ENCODE measurements at regions not wholly inside any gene's neighbourhood (a gene's known extent, or its start where the extent isn't known, plus 50 kb on each side); places are given as distances from the start of the nearest gene placed in this dataset.
"Not testable (repeated sequence)": the region's sequence is repeated elsewhere in the genome, so short reads cannot be mapped to it uniquely, and the experiment has no call there.

DNA sequence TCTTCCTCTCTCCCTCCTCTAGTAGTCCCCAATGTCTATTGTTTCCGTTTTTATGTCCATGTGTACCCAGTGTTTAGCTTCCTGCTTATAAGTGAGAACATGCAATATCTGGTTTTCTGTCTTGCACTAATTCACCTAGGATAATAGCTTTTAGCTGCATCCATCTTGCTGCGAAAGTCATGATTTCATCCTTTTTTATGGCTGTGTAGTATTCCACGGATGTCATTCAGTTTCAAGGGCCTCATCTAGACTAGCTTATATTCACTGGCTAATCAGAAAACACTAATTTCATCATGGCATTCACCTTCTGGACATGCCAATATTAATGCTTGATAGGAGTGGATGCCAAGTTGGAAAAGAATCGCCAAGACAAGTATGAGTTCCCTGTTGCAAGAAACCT is 619.6 kb upstream of the AUTS2 start:
- no peak for DNase-seq

DNA sequence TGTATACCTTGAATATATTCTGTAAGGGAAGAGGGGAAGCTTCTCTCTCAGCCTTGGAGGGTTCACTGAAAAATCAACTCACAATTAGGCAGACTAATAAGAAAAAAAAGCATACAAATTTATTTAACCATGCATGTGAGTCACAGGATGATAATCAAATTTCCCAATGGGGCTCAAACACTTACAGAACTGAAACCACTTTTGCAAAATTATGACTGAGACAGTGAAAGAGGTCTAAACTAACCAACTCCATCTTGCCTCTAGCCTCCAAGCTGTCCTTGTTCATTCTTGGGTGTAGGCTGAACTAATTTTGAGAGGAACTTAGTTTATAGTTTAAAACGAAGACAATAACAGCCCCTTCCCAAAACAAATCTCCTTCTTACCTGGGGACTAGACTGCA is 618.3 kb upstream of the AUTS2 start:
- no peak for DNase-seq

DNA sequence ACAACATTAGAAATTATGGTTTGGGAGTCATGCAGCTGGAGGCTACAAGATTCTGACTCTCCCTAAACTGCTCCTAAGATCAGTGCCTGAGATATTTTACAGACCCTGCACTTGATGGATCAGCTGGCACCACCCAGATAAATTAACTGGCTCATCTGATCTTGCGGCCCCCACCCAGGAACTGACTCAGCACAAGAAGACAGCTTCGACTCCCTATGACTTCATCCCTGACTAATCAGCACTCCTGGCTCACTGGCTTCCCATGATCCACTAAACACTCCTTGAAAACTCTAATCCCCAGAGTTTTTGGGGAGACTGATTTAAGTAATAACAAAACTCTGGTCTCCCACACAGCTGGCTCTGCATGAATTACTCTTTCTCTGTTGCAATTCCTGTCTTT is 617.8 kb upstream of the AUTS2 start:
- not testable (repeated sequence) for DNase-seq

DNA sequence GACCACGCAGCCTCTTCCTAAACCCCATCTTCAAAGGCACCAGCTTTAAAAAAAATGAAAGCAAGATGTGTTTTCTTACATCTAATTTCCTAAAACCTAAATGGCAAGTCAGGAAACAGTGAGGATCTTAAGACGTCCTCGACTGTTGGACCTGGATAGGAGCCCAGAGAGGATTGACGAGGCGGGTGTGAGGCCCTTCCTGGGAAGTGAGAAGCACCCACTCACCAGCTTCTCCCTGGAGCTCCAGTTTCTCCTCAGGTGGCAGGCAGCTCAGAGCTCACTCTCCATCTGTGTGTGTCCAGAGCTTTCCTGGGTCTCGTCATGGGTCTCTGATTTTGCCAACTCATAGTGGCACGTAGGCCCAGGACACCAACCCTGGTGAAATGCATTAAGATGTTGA is 614.0 kb upstream of the AUTS2 start:
- no peak for DNase-seq

DNA sequence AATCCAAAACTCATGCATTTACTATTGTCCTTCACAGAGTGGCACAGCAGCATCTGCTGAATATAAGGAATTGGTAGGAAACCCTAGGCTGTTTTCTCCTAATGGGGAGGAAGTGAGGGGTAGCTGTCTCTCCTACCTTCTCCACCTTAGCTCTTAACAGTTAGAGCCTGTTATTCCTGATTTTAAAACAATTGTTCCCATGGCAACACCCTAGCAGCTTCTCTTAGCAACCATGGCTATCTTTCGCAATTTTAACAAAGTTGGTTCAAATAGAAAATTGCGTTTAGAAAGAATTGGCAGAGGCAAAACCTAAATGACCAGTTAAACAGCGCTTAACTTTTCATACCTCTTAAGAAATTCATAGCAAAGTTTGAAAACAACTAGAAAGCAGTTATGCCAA is 603.4 kb upstream of the AUTS2 start:
- DNase-seq = no peak

DNA sequence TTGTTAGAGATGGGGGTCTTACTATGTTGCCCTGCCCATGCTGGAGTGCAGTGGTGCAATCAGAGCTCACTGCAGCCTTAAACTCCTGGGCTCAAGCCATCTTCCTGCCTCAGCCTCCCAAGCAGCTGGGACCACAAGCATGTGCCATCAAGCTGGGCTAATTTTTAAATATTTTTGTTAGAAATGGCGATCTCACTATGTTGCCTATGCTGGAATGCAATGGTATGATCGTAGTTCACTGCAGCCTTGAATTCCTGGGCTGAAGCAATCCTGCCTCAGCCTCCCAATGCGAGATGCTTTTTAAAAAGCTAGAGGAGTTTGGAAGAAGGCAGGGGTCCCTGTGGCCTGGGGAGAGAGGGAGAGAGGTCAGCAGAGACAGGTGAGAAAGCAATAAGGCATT is 600.1 kb upstream of the AUTS2 start:
- DNase-seq = no peak

DNA sequence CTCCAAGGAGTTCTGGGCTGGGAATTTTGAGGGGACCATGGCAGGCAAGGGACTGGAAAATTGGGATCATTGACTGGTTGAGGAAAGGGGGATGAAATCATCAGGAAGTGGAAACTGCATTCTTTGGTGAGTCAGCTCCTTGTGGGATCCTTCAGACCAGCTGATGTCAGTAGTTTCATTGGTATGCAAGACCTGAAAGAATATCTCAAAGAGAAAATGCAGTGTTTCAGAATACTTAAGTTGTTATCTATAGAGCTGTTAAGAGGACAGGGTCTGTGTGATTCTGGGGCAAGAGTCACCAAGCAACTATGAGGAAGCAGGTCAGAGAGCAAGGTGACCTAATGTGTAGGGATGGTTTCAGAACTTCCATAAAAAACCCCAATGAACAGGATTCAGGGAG is 595.9 kb upstream of the AUTS2 start:
- no peak for DNase-seq

DNA sequence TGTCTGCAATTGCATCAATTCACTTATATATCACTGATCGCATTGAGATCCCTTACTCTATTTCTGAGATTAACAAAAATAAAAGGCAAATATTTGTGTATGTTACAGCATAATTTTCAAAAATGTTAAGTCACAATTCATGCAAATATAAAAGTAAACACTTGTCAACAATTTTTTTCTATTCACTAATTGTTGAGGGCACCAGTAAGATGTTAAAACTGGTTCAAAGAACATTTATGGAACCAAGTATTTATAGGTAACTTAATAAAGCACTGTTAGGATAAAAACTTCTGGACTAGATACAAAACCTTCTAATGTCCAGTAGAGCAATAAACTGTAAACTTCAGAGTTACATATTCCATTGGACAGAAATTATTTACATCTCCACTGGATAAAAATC is 586.1 kb upstream of the AUTS2 start:
- no peak for DNase-seq

DNA sequence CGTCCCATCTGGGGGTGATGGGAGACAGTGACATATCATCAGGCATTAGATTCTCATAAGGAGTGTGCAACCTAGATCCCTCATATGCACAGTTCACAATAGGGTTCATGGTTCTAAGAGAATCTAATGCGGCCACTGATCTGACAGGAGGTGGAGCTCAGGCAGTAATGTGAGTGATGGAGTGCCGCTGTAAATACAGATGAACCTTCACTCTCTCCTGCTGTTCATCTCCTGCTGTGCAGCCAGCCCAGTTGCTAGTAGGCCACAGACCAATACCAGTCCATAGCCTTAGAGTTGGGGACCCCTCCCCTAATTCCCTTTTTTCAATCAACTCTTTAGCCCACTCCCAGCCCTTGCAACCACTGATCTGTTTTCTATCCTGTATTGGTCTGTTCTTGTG is 581.1 kb upstream of the AUTS2 start:
- no peak for DNase-seq

DNA sequence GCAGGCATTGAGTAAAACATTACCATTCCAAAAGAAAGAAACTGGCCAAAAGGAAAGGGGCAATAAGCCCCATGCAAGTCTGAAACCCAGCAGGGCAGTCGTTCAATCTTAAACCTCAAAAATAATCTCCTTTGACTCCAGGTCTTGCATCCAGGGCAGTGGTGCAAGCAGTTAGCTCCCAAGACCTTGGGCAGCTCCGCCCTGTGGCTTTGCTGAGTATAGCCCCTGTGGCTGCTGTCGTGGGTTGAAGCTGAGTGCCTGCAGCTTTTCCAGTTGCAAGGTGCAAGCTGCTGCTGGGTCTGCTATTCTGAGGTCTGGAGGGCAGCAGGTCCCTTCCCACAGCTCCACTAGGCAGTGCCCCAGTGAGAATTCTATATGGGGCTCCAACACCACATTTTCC is 580.1 kb upstream of the AUTS2 start:
- no peak for DNase-seq

DNA sequence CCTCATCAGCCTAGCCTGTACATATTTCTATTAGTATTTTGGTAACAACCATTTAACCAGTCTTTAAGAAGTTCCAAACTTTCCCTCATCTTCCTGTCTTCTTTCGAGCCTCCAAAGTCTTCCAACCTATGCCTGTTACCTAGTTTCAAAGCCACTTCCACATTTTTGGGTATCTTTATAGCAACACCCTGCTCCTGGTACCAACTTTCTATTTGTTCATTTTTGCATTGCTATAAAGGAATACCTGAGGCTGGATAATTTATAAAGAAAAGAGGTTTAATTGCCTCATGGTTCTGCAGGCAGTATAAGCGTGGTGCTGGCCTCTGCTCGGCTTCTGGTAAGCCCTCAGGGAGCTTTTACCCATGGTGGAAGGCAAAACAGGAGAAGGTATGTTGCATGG is 578.8 kb upstream of the AUTS2 start:
- DNase-seq = no peak

DNA sequence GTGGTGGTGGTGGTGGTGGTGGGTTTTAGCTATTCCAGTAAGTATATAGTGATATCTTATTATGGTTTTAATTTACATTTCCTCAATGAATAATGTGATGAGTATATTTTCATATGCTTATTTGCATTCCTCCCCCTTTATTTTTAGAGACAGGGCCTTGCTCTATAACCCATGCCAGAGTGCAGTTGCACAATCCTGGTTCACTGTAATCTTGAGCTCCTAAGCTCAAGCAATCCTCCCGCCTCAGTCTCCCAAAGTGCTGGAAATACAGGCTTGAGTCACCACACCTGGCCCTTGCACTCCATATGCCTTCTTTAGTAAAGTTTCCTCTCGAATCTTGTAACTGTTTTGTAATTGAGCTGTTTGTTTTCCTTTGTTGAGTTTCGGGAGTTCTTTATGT is 577.7 kb upstream of the AUTS2 start:
- no peak for DNase-seq

DNA sequence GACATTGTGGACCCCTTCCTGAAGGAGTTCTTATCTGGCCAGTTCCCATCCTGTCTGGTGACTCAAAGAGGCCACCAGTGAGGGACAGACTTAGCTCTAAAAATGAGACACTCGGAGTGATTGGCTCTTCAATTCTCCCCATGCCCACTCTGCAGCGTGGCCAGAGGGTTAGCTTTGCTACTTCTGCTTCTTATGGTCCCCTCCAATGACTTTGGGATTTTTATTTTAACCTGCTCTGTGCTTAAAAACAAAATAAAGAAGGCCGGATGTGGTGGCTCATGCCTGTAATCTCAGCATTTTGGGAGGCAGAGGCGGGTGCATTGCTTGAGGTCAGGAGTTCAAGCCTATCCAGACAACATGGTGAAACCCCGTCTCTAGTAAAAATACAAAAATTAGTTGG is 573.0 kb upstream of the AUTS2 start:
- no peak for DNase-seq

DNA sequence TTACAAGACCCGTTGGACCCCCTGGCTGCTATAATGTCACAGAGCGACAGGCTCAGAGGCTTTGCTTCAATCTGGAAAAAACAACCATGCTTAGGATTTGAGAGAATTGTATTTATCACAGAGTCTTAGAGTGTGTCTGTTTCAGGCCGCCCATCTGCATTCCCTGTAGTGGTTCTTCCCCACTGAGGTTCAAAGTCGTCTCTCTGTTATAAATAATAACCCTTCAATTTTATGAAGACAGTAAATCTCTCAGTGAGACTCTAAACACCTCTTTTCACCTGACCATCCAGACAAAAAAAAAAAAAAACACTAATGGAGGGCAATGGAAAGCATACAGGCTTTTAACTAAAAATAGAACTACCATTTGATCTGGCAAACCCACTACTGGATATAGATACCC is 565.4 kb upstream of the AUTS2 start:
- DNase-seq = no peak

DNA sequence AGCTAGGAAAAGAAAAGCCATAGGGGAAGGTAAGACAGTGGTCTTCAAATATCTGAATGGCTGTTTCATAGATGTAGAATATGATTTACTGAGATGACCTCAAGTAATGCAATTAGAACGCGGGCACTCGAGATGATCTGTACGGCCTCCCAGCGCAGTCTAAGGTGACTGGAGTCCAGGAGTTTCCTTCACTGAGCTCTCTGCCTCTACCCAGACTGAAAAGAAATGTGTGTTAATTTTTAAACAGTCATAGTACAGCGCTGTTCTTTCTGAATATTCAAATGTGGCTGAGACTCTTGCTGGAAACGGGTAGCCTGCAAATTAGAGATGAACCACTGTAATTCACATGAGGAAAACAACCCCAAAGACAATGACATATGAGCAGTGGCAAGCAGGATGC is 562.4 kb upstream of the AUTS2 start:
- no peak for DNase-seq

DNA sequence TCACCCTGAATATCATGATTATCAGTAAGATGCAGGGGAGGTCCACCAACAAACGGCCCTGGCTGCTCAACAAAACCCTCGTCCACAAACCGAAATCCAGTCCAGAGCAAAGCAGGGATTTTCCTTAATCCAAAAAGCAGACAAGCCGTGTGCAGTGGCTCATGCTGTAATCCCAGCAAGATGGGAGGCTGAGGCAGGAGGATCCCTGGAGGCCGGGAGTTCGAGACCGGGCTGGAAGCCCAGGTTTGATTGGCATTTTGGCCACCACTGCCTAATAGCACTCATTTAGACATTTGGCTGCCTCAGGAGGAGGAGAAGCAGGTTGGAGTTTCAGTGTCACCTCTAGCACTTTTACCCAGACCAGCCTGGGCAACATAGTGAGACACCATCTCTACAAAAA is 562.0 kb upstream of the AUTS2 start:
- no peak for DNase-seq

DNA sequence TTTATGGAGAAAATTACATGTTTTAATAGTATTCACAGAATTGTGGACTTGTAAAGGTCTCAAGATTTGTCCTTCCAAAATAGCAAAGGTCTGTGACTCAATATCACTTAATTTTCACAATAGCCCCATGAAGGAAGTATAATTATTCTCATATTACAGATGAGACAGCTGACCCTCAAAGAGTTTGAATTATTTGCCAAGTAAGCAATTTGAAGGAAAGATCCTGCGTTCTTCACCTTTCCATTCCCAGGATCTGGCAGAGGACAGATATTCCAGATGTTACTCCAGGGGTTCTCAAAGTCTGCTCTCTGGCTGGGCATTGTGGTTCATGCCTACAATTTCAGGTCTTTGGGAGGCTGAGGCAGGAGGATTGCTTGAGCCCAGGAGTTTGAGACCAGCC is 559.4 kb upstream of the AUTS2 start:
- DNase-seq = no peak

DNA sequence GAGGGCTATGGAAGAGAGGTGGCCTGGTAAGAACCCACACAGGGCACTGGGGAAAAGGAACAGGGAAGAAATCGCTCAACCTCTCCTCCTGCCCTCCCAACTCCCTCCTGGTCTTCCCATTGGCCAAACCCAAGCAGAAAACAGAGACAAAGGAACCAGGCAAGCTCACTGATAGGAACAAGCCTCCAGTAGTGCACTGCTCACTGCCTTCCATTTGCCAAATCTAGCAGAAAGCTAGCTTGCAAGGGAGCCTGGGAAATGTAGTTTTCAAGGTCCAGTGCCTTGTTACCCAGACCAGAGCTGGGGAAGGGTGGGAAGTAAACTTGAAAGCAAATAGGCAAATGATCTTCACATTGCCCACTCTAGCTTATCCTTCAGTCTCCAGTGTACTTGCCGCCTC is 556.1 kb upstream of the AUTS2 start:
- DNase-seq = no peak

DNA sequence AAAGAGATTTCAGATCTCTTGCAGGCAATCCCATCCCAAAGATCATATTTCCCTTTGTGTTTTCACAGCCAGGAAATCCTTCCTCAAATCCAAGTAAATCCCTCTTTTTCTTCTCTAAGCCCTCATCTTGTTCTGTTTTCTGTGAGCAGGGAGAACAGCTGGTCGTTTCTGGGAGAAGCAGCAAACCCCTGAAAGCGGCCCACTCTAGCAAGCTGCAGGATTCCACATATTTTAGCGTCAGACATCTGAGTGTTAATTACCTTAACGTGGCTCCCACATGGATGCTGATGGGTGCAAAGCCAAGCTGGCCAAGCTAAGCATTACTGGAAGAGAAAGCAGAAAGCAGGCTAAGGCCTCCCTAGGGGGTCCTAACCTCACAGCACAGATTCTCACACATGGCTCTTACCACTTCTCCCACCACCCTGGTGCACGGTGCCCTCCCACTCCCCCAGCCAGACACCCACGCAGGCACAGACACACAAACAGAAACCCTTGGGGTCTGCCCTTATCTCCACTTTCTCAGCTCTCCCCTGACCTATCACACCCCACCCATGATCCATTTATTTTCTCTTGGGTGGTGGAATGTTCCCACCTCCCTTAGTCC is 551.0 kb upstream of the AUTS2 start:
- DNase-seq = no peak

DNA sequence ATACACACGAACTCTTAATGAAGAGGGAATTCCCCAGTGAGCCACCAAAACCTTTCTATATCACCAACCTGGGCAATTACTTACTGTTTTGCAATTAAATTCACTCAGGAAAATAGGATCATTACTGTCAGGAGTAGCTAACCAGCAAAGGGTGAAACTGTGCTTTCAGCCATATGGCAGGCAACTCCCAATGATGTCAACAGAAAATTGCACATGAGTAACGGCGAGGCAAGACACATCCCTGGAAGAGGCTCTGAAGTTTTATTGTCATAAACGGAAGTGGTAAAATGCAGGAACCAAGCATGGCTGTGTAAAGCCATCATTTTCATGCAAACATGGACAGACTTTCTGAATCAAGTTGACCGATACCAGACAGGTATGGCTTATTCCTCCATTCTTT is 548.9 kb upstream of the AUTS2 start:
- no peak for DNase-seq

DNA sequence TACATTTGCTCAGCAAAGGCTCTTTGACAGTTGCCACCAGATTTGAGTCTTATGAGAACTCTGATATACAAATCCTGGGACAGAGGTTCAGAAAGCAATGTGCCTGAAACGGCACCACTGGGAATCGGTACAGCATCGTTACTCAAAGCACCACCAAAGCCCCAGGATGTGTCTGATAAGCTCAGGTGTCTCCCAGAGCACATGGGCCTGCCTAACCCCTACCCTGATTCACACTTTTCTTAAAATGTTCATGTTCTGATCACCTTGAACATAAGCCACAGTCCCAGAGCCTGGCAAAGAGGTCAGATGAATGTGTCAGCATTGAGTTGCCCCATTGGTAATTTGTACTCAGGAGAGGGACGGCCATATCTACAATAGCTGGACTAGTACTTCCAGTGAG is 545.8 kb upstream of the AUTS2 start:
- no peak for DNase-seq

DNA sequence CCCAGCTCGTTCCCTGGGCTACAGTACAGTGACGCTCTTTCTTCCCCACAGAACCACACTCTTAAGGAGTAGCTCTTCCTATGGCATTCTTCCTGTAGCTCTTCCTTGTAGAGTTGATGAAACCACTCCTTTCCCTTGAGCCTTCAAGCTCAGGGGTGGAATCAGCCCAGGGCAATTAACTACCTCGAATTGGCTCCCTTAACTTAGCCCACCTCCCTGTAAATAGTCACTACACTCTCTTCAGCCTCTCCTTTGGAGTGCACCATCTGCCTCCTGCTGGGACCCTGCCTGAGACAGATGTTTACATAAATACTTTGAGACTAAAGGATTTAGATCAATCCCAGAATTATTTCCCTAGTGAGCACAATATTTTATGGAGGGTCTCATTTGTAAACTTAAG is 537.8 kb upstream of the AUTS2 start:
- no peak for DNase-seq

DNA sequence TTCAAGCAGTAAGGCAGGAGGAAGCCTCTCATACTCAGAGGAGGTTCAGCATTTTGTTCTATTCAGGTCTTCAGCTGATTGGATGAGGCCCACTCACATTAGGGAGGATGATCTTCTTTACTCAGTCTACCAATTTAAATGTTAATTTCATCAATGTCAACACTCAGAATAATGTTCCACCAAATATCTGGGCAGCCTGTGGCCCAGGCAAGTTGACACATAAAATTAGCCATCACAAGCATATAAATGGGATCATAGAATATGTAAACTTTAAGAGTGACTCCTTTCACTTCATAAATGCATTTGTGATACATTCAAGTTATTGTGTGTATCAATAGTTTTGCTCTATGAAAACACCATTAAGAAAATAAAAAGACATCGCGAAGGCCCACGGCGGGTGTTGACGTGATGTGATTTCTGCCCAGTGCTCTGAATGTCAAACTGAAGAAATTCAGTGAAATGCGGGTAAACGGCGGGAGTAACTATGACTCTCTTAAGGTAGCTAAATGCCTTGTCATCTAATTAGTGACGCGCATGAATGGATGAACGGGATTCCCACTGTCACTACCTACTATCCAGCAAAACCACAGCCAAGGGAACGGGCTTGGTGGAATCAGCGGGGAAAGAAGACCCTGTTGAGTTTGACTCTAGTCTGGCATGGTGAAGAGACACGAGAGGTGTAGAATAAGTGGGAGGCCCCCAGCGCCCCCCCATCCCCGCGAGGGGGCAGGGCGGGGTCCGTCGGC is 536.1 kb upstream of the AUTS2 start:
- no peak for DNase-seq

DNA sequence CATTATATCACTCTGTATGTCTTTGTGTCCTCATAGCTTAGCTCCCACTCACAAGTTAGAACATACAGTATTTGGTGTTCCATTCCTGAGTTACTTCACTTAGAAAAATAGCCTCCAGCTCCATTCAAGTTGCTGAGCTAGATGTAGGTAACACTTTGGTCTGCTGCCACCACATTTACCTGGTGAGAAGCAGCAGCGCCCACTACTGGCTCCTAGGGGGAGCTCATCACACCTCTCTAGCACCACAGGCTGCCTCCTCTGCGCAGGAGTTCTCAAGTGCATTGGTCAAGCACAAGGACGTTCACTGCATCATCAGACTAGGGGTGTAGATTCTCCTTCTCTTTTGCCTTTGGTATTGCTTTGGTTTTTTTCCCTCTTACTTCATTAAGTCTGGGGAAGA is 530.9 kb upstream of the AUTS2 start:
- no peak for DNase-seq

DNA sequence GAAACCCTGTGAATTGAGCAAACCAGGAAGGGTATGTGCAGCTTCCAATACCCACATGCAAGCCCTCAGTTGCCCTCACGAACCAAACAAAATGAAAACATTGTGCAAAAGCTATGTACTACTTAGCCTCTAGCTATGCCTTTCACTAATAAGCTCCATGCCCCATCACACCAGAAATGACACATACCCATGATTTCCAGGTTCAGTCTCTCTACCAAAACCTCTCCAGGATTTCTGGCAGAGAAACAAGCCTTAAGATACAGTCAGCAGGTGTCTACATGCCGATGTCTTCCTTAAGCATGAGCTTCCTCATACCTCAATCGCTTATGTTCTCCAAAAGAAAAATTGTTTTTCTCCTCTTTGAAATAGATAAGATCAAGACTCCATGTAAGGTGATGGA is 527.8 kb upstream of the AUTS2 start:
- DNase-seq = no peak

Data from cortex of kidney (tissue), 1 donor.